ENCODE measurements at regions not wholly inside any gene's neighbourhood (a gene's known extent, or its start where the extent isn't known, plus 50 kb on each side); places are given as distances from the start of the nearest gene placed in this dataset.

DNA sequence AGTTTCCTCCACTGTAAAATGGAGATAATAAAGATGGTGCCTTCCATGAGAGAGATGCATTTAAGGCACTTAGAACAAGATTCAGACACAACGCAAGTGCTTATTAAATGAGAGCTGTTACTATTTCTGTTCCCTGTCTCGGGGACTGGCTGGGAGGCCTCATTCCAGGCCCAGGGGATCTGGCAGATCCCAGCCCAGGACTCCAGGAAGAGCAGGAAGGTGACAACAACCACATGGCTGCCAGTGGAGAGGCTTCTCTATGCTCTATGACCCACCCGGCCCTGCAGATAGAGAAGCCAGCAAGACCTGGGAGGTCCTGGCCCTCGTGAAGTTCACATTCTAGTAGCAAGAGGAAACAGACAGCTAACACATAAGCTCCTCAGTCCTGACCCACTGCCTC is 175.5 kb downstream of the ACTL8 start:
- TF ChIP-seq GATA3 (IDR thresholded peaks at IDR 0.05; ENCODE audit: low read depth, low read length) = no peak
- no peak for TF ChIP-seq GATA2 (IDR thresholded peaks at IDR 0.05; ENCODE audit: low read depth, low read length)

- TF ChIP-seq GATA2 (IDR thresholded peaks at IDR 0.05; ENCODE audit: low read depth, low read length) = no peak
- no peak for TF ChIP-seq GATA3 (IDR thresholded peaks at IDR 0.05; ENCODE audit: low read depth, low read length)
Observed at GRCh38 chr1:17932164-17932563, 175.4 kb upstream of the IGSF21 start.

DNA sequence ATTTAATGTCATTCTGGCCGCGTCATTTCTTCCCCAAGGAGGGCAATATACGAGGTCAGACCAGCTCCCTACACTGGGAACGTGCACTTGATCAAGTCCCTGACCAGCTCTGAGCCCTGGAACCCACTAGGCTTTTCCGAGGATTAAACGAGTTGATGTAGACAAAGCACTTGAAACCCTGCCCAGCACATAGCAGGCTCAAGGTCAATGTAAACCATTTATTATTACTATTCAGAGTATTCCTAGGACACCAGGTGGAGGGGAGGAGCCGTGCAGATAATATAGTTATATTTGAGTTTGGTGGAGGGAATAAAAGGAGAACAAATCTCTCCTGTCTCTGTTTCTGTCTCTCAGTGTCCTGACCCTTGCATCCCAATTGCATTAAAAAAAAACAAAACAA is 174.1 kb upstream of the IGSF21 start:
- TF ChIP-seq GATA2 (IDR thresholded peaks at IDR 0.05; ENCODE audit: low read depth, low read length) (no peak), GATA3 (IDR thresholded peaks at IDR 0.05; ENCODE audit: low read depth, low read length) (no peak)

DNA sequence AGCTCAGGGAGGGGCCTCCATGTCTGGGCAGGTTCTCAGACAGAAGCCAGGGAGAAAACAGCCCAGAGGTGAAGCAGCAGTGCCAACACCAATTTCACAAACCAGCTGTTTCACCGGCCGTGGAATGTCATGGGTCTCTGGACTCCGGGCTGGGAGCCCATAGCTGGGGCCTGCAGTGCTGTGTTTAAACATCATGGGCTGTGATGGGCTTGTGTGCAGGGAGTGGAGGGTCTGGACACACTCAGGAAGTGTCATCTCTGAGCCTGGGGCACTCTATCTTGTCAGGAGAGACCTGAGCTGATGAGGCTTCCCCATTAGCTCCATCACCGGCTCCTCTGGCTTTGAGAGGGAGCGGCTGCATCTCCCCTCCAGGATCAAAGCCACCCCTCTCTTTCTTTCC is 173.6 kb upstream of the IGSF21 start:
- TF ChIP-seq GATA2 (IDR thresholded peaks at IDR 0.05; ENCODE audit: low read depth, low read length) = peak; percentile 45
- TF ChIP-seq GATA3 (IDR thresholded peaks at IDR 0.05; ENCODE audit: low read depth, low read length) = no peak

DNA sequence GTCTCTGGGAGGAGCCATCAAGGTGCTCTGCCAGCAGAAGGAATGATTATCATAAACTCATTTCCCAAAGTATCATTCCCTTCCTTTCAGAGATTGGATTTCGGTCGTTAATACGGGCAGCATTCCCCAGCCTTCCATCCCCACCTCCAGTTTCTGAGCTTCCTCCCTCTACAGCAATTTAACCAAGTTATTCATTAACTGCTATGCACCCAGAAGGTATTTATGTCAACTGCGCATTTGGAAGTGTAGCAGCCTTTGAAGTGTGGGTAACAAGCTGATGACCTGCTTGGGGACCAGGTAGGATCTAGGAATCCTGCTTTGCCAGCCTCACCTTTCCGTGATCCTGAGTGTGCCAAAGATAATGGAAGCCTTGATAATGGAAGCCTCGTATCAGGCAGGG is 172.4 kb upstream of the IGSF21 start:
- TF ChIP-seq GATA2 (IDR thresholded peaks at IDR 0.05; ENCODE audit: low read depth, low read length) (no peak), GATA3 (IDR thresholded peaks at IDR 0.05; ENCODE audit: low read depth, low read length) (no peak)

DNA sequence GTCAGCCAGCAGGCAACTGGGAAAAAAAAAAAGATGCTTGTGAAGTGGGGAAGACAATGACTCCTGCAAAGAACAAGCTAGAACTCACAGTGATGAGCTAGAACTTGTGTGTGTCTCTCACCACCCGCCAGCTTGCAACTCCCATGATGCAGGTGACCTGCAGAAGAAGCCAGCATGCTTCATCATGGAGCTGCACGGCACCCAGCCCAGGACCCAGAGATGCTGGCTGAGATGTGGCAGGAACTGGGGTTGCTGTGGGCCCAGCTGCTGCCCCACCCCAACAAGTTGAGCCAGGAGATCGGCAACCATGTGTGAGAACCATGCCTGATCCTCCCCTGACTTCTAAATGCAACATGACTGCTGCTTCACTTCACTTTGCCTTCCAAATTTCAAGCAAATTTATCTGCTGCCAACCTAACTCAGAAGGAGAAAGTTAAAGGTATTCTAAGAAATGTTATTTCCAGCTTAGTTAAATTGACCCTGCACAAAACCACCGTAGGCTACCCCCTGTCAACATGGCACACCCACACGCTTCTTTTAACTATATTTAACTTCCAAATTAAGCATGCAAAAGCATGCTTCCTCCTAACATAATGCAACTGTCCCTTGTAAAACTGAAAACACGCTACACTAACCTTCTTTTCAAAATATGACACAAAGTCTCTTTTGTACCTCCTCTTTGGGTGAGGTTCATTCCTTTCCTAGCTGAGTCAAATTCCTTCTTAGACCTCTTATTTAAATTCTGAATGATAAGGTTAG is 166.0 kb upstream of the IGSF21 start:
- no peak for TF ChIP-seq GATA3 (IDR thresholded peaks at IDR 0.05; ENCODE audit: low read depth, low read length)
- TF ChIP-seq GATA2 (IDR thresholded peaks at IDR 0.05; ENCODE audit: low read depth, low read length) = no peak

DNA sequence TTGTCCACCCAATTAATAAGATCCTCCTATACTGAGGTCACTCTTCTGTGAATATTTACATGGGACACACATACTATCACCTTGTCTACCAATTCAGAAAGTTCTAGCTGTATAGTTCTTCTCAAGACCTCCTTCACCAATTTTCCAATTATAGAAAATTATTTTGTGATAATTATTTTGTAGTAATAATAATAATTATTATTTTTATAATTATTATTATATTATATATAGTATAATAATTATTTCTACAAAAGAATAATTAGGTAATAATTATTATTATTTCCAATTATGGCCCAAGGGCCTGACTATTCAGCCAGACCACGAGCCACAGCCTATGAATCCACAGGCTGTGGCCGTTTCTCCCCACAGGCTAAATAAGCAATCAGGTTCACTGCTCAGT is 164.1 kb upstream of the IGSF21 start:
- no peak for TF ChIP-seq GATA3 (IDR thresholded peaks at IDR 0.05; ENCODE audit: low read depth, low read length)
- no peak for TF ChIP-seq GATA2 (IDR thresholded peaks at IDR 0.05; ENCODE audit: low read depth, low read length)

GRCh38 chr1:17944646-17945045 is 163.0 kb upstream of the IGSF21 start:
- TF ChIP-seq GATA2 (IDR thresholded peaks at IDR 0.05; ENCODE audit: low read depth, low read length) = no peak
- no peak for TF ChIP-seq GATA3 (IDR thresholded peaks at IDR 0.05; ENCODE audit: low read depth, low read length)

DNA sequence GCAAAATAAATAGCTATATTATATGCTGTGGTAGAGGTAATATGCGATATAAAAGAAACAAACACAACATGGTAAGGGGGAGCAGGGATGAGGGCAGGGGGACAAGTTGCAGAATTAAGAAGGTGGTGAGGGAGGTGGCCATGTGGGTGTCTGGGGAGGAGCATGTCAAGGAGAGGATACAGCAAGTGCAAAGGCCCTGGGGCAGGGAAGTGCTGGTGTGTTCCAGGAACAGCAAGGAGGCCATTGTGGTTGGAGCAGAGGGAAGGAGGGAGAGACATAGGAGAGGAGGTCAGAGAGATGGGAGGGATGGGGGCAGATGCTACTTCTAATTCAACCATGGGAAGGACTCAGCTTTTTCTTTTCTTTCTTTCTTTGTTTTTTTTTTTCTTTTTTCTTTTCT is 161.2 kb upstream of the IGSF21 start:
- TF ChIP-seq GATA3 (IDR thresholded peaks at IDR 0.05; ENCODE audit: low read depth, low read length) (no peak), GATA2 (IDR thresholded peaks at IDR 0.05; ENCODE audit: low read depth, low read length) (no peak)

DNA sequence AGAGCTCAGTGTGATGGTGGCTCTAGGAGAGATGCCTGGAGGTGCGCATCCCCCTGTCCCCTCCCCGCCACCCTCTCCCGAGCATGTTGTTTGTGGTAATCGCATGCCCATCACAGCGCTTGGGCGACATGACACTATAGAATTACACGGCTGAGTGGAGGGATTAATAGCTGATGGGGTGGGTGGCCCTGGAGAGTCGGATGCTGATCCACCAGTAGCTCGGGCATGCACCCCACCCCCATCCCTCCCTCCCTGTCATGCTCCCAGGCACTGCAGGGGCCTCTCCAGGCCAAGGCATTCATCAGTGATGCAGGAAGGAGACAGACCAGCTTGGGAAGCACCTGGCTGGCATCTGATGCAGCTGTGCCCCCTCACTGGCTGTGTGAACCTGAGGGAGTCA is 159.0 kb upstream of the IGSF21 start:
- TF ChIP-seq GATA3 (IDR thresholded peaks at IDR 0.05; ENCODE audit: low read depth, low read length) = no peak
- no peak for TF ChIP-seq GATA2 (IDR thresholded peaks at IDR 0.05; ENCODE audit: low read depth, low read length)

DNA sequence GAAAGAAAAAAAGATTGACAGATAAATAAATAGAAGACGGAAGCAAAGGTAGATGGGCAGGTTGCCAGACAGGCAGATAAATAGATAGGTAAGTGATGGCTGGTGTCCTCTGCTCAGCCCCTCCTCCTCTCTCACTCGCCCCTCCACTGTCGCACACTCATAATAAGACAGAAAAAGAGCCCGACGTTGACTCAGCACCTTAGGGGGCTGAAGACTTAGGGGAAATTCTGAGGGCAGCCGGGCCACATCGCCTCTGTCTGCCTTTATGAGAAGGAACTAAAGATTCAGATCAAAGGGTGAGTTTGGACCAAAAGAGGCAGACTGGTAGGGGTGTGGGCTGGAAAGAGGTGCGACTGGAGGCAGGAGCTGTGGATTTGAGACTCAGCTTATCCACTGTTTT is 158.1 kb upstream of the IGSF21 start:
- TF ChIP-seq GATA3 (IDR thresholded peaks at IDR 0.05; ENCODE audit: low read depth, low read length) (no peak), GATA2 (IDR thresholded peaks at IDR 0.05; ENCODE audit: low read depth, low read length) (no peak)

DNA sequence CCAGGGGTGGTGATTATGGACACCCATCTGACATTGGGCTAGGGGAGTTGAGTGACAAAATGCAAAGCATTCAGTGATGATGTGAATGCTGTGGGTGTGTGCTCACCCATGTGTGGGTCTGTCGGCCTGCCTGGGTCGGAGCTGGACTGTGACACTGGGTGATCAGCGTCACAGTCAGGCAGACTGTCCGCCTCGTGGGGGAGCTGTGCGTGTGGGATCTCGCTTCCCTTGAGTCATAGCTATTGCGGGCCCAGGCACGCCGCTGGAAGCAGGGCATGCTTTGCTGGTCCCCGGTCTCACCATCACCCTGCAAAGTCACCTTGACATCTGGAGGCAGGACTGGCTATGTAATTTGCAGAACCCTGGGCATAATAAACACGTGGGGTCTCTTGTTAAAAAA is 156.9 kb upstream of the IGSF21 start:
- no peak for TF ChIP-seq GATA3 (IDR thresholded peaks at IDR 0.05; ENCODE audit: low read depth, low read length)
- no peak for TF ChIP-seq GATA2 (IDR thresholded peaks at IDR 0.05; ENCODE audit: low read depth, low read length)

- TF ChIP-seq GATA2 (IDR thresholded peaks at IDR 0.05; ENCODE audit: low read depth, low read length) = no peak
- TF ChIP-seq GATA3 (IDR thresholded peaks at IDR 0.05; ENCODE audit: low read depth, low read length) = no peak
Observed at GRCh38 chr1:17952506-17952905, 155.1 kb upstream of the IGSF21 start.

DNA sequence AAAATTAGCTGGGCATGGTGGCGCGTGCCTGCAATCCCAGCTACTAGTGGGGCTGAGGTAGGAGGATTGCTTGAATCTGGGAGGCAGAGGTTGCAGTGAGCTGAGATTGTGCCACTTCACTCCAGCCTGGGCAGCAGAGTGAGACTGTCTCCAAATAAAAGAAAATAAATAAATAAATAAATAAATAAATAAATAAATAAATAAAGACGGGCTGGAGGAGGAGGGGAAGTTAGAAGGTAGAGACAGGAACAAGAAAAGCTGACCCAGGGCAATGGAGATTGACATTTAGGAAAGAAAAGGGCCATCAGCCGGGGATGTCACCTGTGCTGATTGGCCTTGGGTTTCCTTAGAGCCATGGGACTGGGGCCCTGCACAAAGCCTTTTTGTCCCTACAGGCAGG is 153.7 kb upstream of the IGSF21 start:
- TF ChIP-seq GATA2 (IDR thresholded peaks at IDR 0.05; ENCODE audit: low read depth, low read length) = no peak
- TF ChIP-seq GATA3 (IDR thresholded peaks at IDR 0.05; ENCODE audit: low read depth, low read length) = no peak

DNA sequence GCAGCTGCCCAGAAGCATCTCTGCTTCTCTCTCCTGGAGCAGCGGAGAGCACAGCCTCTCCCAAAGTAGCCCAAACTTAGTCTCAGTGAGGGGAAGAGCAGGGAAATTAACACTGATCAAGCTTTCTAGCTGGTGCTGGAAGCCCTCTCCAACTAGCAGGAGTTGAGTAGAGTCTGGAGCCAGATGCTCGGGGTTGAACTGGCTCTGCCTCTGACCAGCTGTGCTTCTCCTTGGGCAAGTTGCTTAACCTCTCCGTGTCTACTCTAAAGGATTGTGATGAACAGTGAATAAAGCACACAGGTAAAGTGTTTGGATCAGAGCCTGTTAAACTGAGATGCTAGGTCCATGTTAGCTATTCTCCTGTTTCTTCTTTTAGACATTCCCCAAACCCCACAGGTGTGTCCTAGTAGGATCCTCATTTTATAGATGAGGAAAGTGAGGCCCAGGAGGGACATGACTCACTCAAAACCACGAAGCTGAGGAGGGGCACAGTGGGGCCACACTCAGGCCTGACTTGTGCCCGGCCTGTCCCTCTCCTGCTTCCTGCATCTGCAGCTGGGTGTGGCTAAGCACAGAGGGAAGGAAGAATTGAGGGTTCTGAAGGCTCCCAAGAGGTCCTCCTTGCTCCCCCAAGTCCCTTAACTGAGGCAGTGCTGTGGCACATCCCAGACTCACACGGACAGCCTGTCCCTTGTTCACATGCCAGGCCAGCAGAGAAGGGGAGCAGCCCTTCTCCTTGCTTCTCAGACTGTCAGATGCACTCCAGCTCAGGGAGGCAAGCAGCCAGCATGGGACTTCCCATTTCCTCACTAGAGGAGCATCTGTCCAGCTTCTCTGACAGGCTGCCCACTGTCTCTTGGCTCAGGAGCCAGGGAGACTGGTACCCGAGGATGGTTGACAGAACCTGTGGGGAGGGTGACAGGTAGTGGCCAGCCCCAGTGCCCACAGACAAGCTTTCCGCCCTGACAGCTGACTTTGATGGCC is 152.0 kb upstream of the IGSF21 start:
- TF ChIP-seq GATA2 (IDR thresholded peaks at IDR 0.05; ENCODE audit: low read depth, low read length) (no peak), GATA3 (IDR thresholded peaks at IDR 0.05; ENCODE audit: low read depth, low read length) (no peak)
